ENCODE measurements at regions not wholly inside any gene's neighbourhood (a gene's known extent, or its start where the extent isn't known, plus 50 kb on each side); places are given as distances from the start of the nearest gene placed in this dataset.

DNA sequence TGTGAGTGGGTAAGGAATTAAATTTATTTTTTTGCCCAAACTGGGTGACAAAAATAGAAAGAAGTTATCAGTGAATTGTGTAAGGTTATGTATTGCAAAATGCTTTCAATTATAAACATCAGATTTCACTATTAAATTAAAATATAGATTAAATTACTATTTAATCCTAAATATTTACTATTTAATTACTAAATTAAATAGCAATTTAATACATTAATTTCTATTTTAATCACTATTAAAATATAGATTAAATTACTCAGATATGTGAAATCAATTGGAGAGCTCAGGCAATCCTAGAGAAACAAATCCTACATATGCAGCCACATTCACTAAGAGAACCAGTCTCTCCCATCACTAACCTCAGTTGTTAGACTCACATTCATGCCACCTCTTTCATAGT, 2075.8 kb downstream of the MRPL39 start:
- no peak overlapping the region for H3K4me3 ChIP-seq
- H3K27me3 ChIP-seq = no peaks in the 10 kb centered on the region
- H3K36me3 ChIP-seq = no peaks in the 10 kb centered on the region
- peaks cover 0 to 5% of the 10 kb centered on the region in 2 donors for H3K9me3 ChIP-seq
- intact Hi-C loops (cut with DNase I; ENCODE audit: low total_unique reads) (no loop called here), in situ Hi-C loops (cut with MboI; ENCODE audit: low pct_ligation_motif_present in 1 of 4, low pct_unique_long_range_greater_than_20kb in 1 of 4, low sequenced_read_pairs in 3 of 4) (no loop called here)
- TF ChIP-seq, protein P1, sequence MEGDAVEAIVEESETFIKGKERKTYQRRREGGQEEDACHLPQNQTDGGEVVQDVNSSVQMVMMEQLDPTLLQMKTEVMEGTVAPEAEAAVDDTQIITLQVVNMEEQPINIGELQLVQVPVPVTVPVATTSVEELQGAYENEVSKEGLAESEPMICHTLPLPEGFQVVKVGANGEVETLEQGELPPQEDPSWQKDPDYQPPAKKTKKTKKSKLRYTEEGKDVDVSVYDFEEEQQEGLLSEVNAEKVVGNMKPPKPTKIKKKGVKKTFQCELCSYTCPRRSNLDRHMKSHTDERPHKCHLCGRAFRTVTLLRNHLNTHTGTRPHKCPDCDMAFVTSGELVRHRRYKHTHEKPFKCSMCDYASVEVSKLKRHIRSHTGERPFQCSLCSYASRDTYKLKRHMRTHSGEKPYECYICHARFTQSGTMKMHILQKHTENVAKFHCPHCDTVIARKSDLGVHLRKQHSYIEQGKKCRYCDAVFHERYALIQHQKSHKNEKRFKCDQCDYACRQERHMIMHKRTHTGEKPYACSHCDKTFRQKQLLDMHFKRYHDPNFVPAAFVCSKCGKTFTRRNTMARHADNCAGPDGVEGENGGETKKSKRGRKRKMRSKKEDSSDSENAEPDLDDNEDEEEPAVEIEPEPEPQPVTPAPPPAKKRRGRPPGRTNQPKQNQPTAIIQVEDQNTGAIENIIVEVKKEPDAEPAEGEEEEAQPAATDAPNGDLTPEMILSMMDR (IDR thresholded peaks at IDR 0.05) = no peak
- no peak for TF ChIP-seq EP300 (IDR thresholded peaks at IDR 0.05; ENCODE audit: low read depth)
- TF ChIP-seq POLR2AphosphoS5 (IDR thresholded peaks at IDR 0.05) = no peak
- TF ChIP-seq POLR2A (IDR thresholded peaks at IDR 0.05) = no peak
- no peak for DNase-seq
- H3K4me1 ChIP-seq = no peaks in the 10 kb centered on the region
- H3K27ac ChIP-seq = no peak overlapping the region

GRCh38 chr21:23524685-23525084, 2082.6 kb downstream of the MRPL39 start:
- no peaks in the 10 kb centered on the region for H3K4me1 ChIP-seq
- in situ Hi-C loops (cut with MboI; ENCODE audit: low pct_ligation_motif_present in 1 of 4, low pct_unique_long_range_greater_than_20kb in 1 of 4, low sequenced_read_pairs in 3 of 4) (no loop called here), intact Hi-C loops (cut with DNase I; ENCODE audit: low total_unique reads) (loop anchor here (1.0 kb wide), 1 partner anchor 8 kb away; no protein-coding TSS in a partner anchor)
- no peak overlapping the region for H3K4me3 ChIP-seq
- TF ChIP-seq EP300 (IDR thresholded peaks at IDR 0.05; ENCODE audit: low read depth) (no peak), POLR2A (IDR thresholded peaks at IDR 0.05) (no peak), POLR2AphosphoS5 (IDR thresholded peaks at IDR 0.05) (no peak)
- TF ChIP-seq, protein P1 (IDR thresholded peaks at IDR 0.05) = no peak
- no peak overlapping the region for H3K27ac ChIP-seq
- no peaks in the 10 kb centered on the region for H3K27me3 ChIP-seq
- no peak for DNase-seq
- no peaks in the 10 kb centered on the region for H3K9me3 ChIP-seq
- no peaks in the 10 kb centered on the region for H3K36me3 ChIP-seq
- 71 to 80% methylated on average over 5 of the region's 5 CpGs for WGBS, 2 donors (ENCODE audit: low coverage in 1 of 2)

- Histone ChIP-seq H3K4me1 (no peaks in the 10 kb centered on the region), H3K4me3 (no peak overlapping the region), H3K27ac (no peak overlapping the region), H3K36me3 (no peaks in the 10 kb centered on the region), H3K9me3 (no peaks in the 10 kb centered on the region), H3K27me3 (no peaks in the 10 kb centered on the region)
- TF ChIP-seq, protein P1 (IDR thresholded peaks at IDR 0.05) = no peak
- TF ChIP-seq POLR2AphosphoS5 (IDR thresholded peaks at IDR 0.05) (no peak), POLR2A (IDR thresholded peaks at IDR 0.05) (no peak), EP300 (IDR thresholded peaks at IDR 0.05; ENCODE audit: low read depth) (no peak)
- 70% methylated on average over 1 of the region's 1 CpG for WGBS, 2 donors (ENCODE audit: low coverage in 1 of 2)
- in situ Hi-C loops (cut with MboI; ENCODE audit: low pct_ligation_motif_present in 1 of 4, low pct_unique_long_range_greater_than_20kb in 1 of 4, low sequenced_read_pairs in 3 of 4) (no loop called here), intact Hi-C loops (cut with DNase I; ENCODE audit: low total_unique reads) (no loop called here)
- no peak for DNase-seq
Observed at GRCh38 chr21:23522751-23523150, 2084.5 kb downstream of the MRPL39 start.

DNA sequence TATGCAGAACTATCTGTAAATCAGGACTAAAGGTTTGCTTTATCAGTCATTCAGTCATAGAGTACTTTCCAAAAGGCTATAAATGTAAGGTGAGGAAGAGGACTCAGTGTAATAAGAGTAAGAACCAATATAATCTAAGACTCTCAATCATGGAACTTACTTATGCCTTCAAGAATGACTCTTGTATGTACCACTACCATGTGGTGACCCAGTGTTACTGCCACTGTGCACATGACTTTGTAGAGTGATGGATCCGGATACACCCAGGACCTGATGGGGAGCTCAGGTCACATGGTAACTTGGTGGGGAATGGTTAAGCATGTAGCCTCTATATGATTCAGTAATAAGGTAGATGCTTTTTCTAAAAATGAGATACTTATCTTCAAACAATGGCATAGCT, 2099.8 kb downstream of the MRPL39 start:
- intact Hi-C loops (cut with DNase I; ENCODE audit: low total_unique reads) = no loop called here
- WGBS, 2 donors (ENCODE audit: low coverage in 1 of 2) = 96% methylated on average over 1 of the region's 1 CpG; no CpG with 5 or more reads in 1 of the 2 donors
- in situ Hi-C loops (cut with MboI; ENCODE audit: low pct_ligation_motif_present in 1 of 4, low pct_unique_long_range_greater_than_20kb in 1 of 4, low sequenced_read_pairs in 3 of 4) = no loop called here
- TF ChIP-seq POLR2AphosphoS5 (IDR thresholded peaks at IDR 0.05) = no peak
- TF ChIP-seq EP300 (IDR thresholded peaks at IDR 0.05; ENCODE audit: low read depth) = no peak
- no peak for TF ChIP-seq POLR2A (IDR thresholded peaks at IDR 0.05)
- TF ChIP-seq, protein P1 (IDR thresholded peaks at IDR 0.05) = no peak
- Histone ChIP-seq H3K4me1 (no peaks in the 10 kb centered on the region), H3K27me3 (no peaks in the 10 kb centered on the region), H3K27ac (no peak overlapping the region), H3K4me3 (no peak overlapping the region), H3K36me3 (no peaks in the 10 kb centered on the region), H3K9me3 (no peaks in the 10 kb centered on the region)
- no peak for DNase-seq

All from transverse colon (tissue), 4 donors.